GM12891 (cell line): ENCODE measurements at regions not wholly inside any gene's neighbourhood (a gene's known extent, or its start where the extent isn't known, plus 50 kb on each side); places are given as distances from the start of the nearest gene placed in this dataset.

ENCODE experiments used
- PAX5 ChIP-seq: IDR thresholded peaks from 2 replicates; pipeline ENCODE4 v1.6.1; 2011; ENCODE audit warnings: low read length, moderate library complexity, mild to moderate bottlenecking; ENCODE audit not compliant: insufficient read depth, severe bottlenecking
- POLR2A ChIP-seq: IDR thresholded peaks from 2 replicates; pipeline ENCODE4 v1.6.1; 2011; ENCODE audit warnings: low read depth, low read length, control low read depth
- POLR2AphosphoS5 ChIP-seq: IDR thresholded peaks from 2 replicates; pipeline ENCODE4 v1.6.1; 2011; ENCODE audit warnings: low read depth, low read length, control low read depth
- POU2F2 ChIP-seq: IDR thresholded peaks from 2 replicates; pipeline ENCODE4 v1.6.1; 2011; ENCODE audit warnings: low read depth, mild to moderate bottlenecking, control low read depth, low read length, moderate library complexity
- SPI1 ChIP-seq: IDR thresholded peaks from 2 replicates; pipeline ENCODE4 v1.6.1; 2011; ENCODE audit warnings: low read depth, low read length, control low read depth

DNA sequence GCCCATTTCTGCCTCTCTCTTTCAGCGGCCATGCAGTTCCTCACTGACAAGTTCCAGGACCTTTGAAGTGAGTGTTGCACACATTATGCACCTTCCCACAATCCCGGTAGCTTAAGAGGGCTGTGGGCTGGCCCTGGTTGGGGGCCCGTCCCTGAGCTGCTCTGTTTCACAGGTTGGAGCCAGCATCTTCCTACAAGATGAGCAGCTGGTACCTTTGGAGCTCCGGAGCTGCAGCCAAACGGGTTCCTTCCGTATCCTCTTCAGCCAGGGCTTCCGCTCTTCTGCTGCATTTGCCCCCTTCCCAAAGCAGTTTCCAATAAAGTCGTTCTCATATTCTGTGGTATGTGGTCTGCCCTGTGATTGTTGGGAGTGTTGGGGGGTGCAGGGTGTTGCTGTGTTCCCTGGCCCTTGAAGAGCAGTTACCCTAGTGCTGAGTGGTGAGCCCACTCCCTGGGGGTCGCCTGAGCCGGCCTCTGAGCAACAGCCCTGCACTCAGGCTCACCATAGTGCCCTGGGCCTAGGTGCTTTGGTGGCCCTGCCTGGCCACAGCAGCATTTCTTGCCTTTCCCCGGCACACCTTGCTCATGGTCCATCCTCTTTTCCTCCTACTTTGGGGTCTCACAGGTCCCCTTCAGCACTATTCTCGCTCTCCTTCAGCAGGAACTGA is 60.4 kb downstream of the CXorf49B start:
- TF ChIP-seq POLR2A (no peak), SPI1 (no peak), POU2F2 (no peak), POLR2AphosphoS5 (no peak), PAX5 (no peak)
